ENCODE measurements at regions not wholly inside any gene's neighbourhood (a gene's known extent, or its start where the extent isn't known, plus 50 kb on each side); places are given as distances from the start of the nearest gene placed in this dataset.

- intact Hi-C loops (cut with DNase I), result no loop called here
- ATAC-seq, result no peak
- no peak for DNase-seq (ENCODE audit: low spot score)
Measured at GRCh38 chr4:178535939-178536579, 1093.8 kb upstream of the AGA start.

- no peak for DNase-seq (ENCODE audit: low spot score)
- intact Hi-C loops (cut with DNase I), result no loop called here
- no peak for ATAC-seq
Measured at GRCh38 chr4:178553201-178553600, 1111.0 kb upstream of the AGA start.

GRCh38 chr4:178554352-178554751 is 1112.1 kb upstream of the AGA start:
- ATAC-seq, result no peak
- no peak for DNase-seq (ENCODE audit: low spot score)
- intact Hi-C loops (cut with DNase I), result no loop called here

GRCh38 chr4:178556796-178557195 is 1114.6 kb upstream of the AGA start:
- intact Hi-C loops (cut with DNase I), result no loop called here
- no peak for ATAC-seq
- no peak for DNase-seq (ENCODE audit: low spot score)

GRCh38 chr4:178577933-178578332 is 1135.7 kb upstream of the AGA start:
- DNase-seq (ENCODE audit: low spot score) (no peak), ATAC-seq (no peak)
- intact Hi-C loops (cut with DNase I), result no loop called here

DNA sequence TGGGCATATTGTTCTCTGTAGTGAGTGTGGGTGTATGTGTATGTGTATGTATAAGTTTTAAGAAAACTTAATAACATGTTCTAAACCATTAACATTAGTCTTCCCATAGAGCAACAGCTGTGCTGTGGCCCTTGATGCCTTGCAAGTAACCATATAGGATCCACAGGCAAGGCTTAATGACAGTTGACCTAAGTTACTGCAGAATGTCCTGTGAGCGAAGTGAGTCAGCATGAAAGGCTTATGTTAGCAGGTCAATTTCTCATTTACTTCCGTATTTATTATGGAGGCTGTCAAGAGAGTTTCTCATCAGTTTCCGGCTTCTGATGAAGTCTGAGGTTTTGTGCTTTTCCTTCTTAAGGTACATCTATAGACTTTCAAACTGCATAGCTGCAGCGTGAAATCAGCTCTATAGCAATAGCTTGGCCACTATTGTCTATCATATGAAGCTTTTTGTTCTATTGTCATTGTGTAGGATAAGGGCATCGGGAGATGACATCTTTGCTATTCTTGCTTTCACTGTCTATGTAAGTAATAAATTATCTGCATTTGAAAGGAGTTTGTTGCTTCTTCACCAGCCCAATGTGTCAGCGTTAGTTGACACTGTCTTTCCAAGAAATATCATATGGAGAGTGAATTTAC is 1153.4 kb upstream of the AGA start:
- DNase-seq (ENCODE audit: low spot score), result no peak
- ATAC-seq, result no peak
- intact Hi-C loops (cut with DNase I), result no loop called here

- intact Hi-C loops (cut with DNase I), result no loop called here
- no peak for DNase-seq (ENCODE audit: low spot score)
- no peak for ATAC-seq
Measured at GRCh38 chr4:178598672-178599071, 1156.4 kb upstream of the AGA start.

DNA sequence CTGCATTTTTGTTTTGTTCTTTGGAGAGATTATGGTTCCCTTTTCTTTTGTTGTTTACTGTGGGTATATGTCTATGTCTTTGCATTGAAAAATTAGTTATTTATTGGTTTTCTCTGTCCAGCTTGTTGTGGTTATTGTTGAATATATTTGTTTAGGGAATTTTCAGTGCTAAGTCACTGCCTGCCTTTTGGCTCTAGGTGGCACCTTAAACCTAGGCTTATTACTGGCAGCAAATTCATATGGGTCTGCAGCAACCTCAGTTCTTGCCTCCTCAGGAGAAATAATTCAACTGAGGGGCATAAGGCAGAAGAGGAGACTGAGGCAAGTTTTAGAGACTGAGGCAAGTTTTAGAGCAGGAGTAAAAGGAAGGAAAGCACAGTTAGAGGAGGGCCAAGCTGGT is 1157.3 kb upstream of the AGA start:
- DNase-seq (ENCODE audit: low spot score), result no peak
- intact Hi-C loops (cut with DNase I), result no loop called here
- no peak for ATAC-seq

DNA sequence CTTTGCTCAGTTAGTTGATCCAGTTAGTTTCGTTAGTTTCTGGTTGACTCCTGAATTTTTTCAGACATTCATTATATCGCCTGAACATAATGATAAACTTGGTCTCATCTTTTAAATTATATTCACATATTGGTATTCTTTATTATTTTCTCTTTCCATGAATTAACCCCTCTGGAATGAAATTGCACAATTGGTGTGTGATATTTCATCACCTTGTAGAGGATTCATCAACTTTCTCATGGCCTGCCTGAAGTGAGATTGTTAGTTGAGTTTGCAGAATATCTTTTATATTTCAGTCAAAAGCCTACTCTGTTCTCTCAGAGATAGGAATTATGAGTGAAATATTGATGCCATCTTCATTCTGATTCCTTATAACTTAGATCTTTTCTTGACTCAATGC is 1160.6 kb upstream of the AGA start:
- no peak for ATAC-seq
- intact Hi-C loops (cut with DNase I), result no loop called here
- no peak for DNase-seq (ENCODE audit: low spot score)

- DNase-seq (ENCODE audit: low spot score) (no peak), ATAC-seq (no peak)
- intact Hi-C loops (cut with DNase I), result no loop called here
Measured at GRCh38 chr4:178611062-178611461, 1168.8 kb upstream of the AGA start.

DNA sequence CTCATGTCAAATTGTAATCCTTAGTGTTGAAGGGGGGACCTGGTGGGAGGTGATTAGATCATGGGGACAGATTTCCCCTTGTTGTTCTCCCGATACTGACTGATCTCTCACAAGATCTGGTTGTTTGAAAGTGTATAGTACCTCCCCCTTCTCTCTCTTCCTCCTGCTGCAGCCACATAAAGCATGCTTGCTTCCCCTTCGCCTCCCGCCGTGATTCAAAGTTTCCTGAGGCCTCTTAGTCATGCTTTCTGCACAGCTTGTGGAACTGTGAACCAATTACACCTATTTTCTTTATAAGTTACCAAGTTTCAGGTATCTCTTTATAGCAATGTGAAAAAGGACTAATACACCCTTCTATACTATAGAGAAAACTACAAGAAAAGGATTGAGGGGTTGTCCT is 1170.5 kb upstream of the AGA start:
- DNase-seq (ENCODE audit: low spot score) (no peak), ATAC-seq (no peak)
- intact Hi-C loops (cut with DNase I), result no loop called here

DNA sequence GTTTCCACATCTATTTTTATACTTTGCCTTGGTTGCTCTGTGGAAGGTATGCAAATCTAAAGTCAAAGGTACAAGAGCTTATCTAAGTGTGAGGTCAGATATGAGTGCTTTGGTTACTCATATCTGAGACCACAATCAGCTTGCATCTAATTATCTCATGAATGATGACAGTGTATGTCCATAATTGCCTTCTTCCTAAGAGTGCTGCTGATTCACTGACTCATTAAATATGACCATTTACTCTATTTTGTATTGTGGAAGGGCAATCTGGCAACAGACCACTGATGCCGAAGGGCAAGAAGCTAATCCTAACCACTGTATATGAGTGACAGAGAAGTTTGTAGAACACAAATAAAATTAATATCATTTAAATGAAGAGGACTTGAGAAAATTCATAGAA is 1190.2 kb upstream of the AGA start:
- DNase-seq (ENCODE audit: low spot score), result no peak
- intact Hi-C loops (cut with DNase I), result no loop called here
- no peak for ATAC-seq

GRCh38 chr4:178633263-178633662 is 1191.0 kb upstream of the AGA start:
- intact Hi-C loops (cut with DNase I), result no loop called here
- DNase-seq (ENCODE audit: low spot score), result no peak
- no peak for ATAC-seq

DNA sequence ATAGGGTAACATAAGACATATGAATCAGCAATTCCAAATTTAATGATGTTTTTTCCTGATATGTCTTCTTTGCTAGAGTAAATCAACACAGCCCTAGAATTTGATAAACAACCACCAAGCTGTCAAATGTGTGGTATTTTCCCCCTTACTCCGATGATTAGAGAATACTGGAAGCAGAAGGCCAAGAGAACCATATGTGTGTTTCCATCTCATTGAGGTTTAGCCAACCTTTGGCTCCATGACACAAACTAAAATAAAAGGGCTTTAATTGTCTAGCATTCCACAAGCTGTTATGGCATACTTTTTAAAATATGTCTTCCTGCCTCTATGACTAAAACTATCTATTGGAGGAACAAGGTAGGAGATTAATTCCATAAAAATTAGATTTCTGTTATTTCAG is 1222.4 kb upstream of the AGA start:
- DNase-seq (ENCODE audit: low spot score), result no peak
- intact Hi-C loops (cut with DNase I), result no loop called here
- ATAC-seq, result no peak

- ATAC-seq (no peak), DNase-seq (ENCODE audit: low spot score) (no peak)
- intact Hi-C loops (cut with DNase I), result no loop called here
Measured at GRCh38 chr4:178665916-178666315, 1223.7 kb upstream of the AGA start.

- ATAC-seq (no peak), DNase-seq (ENCODE audit: low spot score) (no peak)
- intact Hi-C loops (cut with DNase I), result loop anchor here (10.0 kb wide), 1 partner anchor 1253 kb away; no protein-coding TSS in a partner anchor
Measured at GRCh38 chr4:178671766-178672165, 1229.5 kb upstream of the AGA start.

DNA sequence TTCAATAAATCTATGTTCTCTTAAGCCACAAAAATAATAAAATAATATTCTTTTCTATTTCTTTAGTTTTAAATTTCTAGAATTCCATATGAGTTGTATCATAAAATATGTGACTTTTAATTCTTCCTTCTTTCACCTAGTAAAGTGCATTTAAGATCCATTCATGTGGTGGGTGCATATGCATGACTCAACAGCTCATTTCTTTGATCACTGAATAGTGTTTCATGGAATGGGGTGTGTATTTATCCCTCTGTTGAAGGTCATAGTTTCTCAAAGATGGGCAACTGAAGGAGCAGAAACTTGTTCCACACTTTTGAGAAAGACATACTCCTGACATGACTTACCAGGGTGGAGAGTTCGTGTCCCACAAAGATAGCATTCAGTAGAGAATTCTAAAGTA is 1230.3 kb upstream of the AGA start:
- no peak for DNase-seq (ENCODE audit: low spot score)
- intact Hi-C loops (cut with DNase I), result loop anchor here (10.0 kb wide), 1 partner anchor 1252 kb away; no protein-coding TSS in a partner anchor
- ATAC-seq, result no peak

DNA sequence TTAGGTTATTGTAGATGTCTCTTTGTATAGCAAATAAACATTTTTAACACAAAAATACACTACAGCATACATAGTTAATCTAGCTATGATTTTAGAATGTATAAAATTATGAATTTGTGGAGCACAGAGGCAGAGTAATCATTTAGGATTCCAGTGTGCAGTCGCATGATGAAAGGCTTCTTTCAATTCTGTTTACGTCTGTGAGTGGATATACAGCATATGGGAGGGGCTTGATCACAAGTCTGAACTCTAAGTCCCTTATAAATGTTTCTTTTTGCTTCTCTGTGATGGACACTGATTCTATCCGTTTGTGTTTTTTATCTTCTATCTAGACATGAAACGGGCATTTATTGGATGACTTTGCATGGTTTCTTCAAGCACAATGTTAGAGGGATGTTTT is 1239.6 kb upstream of the AGA start:
- DNase-seq (ENCODE audit: low spot score) (no peak), ATAC-seq (no peak)
- intact Hi-C loops (cut with DNase I), result no loop called here

DNA sequence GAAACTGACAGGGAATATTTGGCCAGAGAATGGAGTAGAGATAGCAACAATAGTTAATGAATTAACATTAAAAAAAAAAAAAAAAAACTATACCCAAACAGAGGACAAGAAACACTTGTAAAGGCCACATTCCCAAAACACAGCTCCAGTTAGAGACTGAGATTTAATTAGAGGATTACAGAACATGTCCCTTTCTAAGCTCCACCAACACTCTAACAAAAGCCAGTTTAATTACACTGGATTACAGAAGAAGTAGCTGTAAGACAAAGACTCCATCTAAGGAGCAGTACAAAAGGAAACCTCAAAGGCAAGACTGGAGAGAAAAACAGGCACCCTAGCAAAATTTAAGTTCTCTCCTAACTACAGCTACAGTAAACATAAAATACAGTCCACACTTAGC is 1247.7 kb upstream of the AGA start:
- no peak for ATAC-seq
- intact Hi-C loops (cut with DNase I), result no loop called here

DNA sequence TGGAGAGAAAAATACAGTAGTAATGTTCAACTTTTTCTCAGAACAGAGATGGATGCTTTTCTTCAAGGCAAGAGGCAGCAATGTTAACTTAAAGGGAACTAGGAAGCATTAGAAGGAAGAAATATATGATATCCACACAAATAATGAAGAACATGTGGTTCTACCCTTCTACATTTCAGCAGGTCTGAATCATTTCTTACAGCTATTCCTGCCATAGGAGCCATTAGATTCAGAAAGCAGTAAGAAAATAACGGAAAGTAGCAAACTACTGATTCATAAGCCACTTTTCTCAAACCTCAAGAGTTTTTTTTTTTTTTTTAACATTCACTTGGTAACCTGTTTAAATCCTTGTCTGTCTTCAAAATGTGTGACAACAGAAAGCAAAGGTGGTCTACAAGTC is 1251.6 kb upstream of the AGA start:
- ATAC-seq (no peak), DNase-seq (ENCODE audit: low spot score) (no peak)
- intact Hi-C loops (cut with DNase I), result no loop called here

More for the DNA sequence above, 1247.7 kb upstream of the AGA start:
- no peak for DNase-seq (ENCODE audit: low spot score)

GRCh38 chr4:178696515-178696914 is 1254.3 kb upstream of the AGA start:
- intact Hi-C loops (cut with DNase I), result no loop called here
- ATAC-seq (no peak), DNase-seq (ENCODE audit: low spot score) (no peak)
